Stimulated activated effector memory CD8-positive, alpha-beta T cell treated with anti-CD3 and anti-CD28 coated beads, Interleukin-12 subunit alpha, Interleukin-12 subunit beta, amount 100 ng/mL, for 72 hours (primary cell): ENCODE measurements at regions not wholly inside any gene's neighbourhood (a gene's known extent, or its start where the extent isn't known, plus 50 kb on each side); places are given as distances from the start of the nearest gene placed in this dataset.
A peak's percentile ranks its signal among the peaks of the same experiment; 100 is the strongest.
"Not testable (repeated sequence)": the region's sequence is repeated elsewhere in the genome, so short reads cannot be mapped to it uniquely, and the experiment has no call there.

Experiments
- ATAC-seq: fragments of 150-1000 bp; cut with Tn5 transposase; 2 replicates; pipeline ENCODE4 v1.10.0; 2021
- DNase-seq, 2 donors: peaks; one replicate each; pipeline ENCODE4 v3.0.0; 2021 to 2022; ENCODE audit warnings: low spot score in 2 of 2
- H3K27ac Mint-ChIP-seq: one replicate; pipeline ENCODE4 v1.8.0; 2022; ENCODE audit warnings: mild to moderate bottlenecking, mixed read lengths
- H3K36me3 Mint-ChIP-seq: one replicate; pipeline ENCODE4 v1.8.0; 2022; ENCODE audit warnings: mild to moderate bottlenecking, mixed read lengths
- H3K4me1 Mint-ChIP-seq: one replicate; pipeline ENCODE4 v1.8.0; 2022; ENCODE audit warnings: mixed read lengths
- H3K4me3 Mint-ChIP-seq: one replicate; pipeline ENCODE4 v1.8.0; 2022; ENCODE audit warnings: mild to moderate bottlenecking, mixed read lengths
- H3K9me3 Mint-ChIP-seq: one replicate; pipeline ENCODE4 v1.8.0; 2022; ENCODE audit warnings: mixed read lengths

- H3K4me3 Mint-ChIP-seq, DNase-seq, H3K36me3 Mint-ChIP-seq, ATAC-seq, H3K4me1 Mint-ChIP-seq, H3K9me3 Mint-ChIP-seq, H3K27ac Mint-ChIP-seq: not testable (repeated sequence)
Measured at GRCh38 chr9:97145680-97146079, 106.7 kb upstream of the CTSV start.

GRCh38 chr9:97140566-97140965 lies 101.6 kb upstream of the CTSV start:
- no peak for DNase-seq
- Mint-ChIP-seq H3K9me3 (no peaks in the 10 kb centered on the region), H3K36me3 (no peaks in the 10 kb centered on the region), H3K4me1 (no peaks in the 10 kb centered on the region), H3K4me3 (no peak overlapping the region), H3K27ac (no peak overlapping the region)
- no peak for ATAC-seq

GRCh38 chr9:97136421-97136820 lies 97.5 kb upstream of the CTSV start:
- ATAC-seq (no peak), DNase-seq (no peak)
- no peak overlapping the region for H3K27ac Mint-ChIP-seq
- H3K4me3 Mint-ChIP-seq, result no peak overlapping the region
- no peaks in the 10 kb centered on the region for H3K36me3 Mint-ChIP-seq
- no peaks in the 10 kb centered on the region for H3K4me1 Mint-ChIP-seq
- H3K9me3 Mint-ChIP-seq, result no peaks in the 10 kb centered on the region

GRCh38 chr9:97133966-97134365 lies 95.0 kb upstream of the CTSV start:
- H3K4me3 Mint-ChIP-seq, H3K27ac Mint-ChIP-seq, ATAC-seq, H3K36me3 Mint-ChIP-seq, H3K4me1 Mint-ChIP-seq, H3K9me3 Mint-ChIP-seq, DNase-seq: not testable (repeated sequence)

GRCh38 chr9:97132865-97133264 lies 93.9 kb upstream of the CTSV start:
- Mint-ChIP-seq H3K4me1 (no peaks in the 10 kb centered on the region), H3K36me3 (no peaks in the 10 kb centered on the region), H3K27ac (peak overlapping the region; percentile 69), H3K9me3 (no peaks in the 10 kb centered on the region), H3K4me3 (no peak overlapping the region)
- DNase-seq, result no peak
- ATAC-seq, result no peak

- DNase-seq, H3K4me3 Mint-ChIP-seq, H3K9me3 Mint-ChIP-seq, ATAC-seq, H3K27ac Mint-ChIP-seq, H3K4me1 Mint-ChIP-seq, H3K36me3 Mint-ChIP-seq: not testable (repeated sequence)
Measured at GRCh38 chr9:97130864-97131263, 91.9 kb upstream of the CTSV start.

- ATAC-seq, H3K4me1 Mint-ChIP-seq, DNase-seq, H3K9me3 Mint-ChIP-seq, H3K36me3 Mint-ChIP-seq, H3K27ac Mint-ChIP-seq, H3K4me3 Mint-ChIP-seq: not testable (repeated sequence)
Measured at GRCh38 chr9:97130387-97130786, 91.4 kb upstream of the CTSV start.

GRCh38 chr9:97128919-97129318 lies 90.0 kb upstream of the CTSV start:
- no peak overlapping the region for H3K4me3 Mint-ChIP-seq

GRCh38 chr9:97124256-97124655 lies 85.3 kb upstream of the CTSV start:
- no peaks in the 10 kb centered on the region for H3K4me1 Mint-ChIP-seq
- DNase-seq (no peak), ATAC-seq (no peak)
- H3K4me3 Mint-ChIP-seq, result no peak overlapping the region
- H3K27ac Mint-ChIP-seq, result no peak overlapping the region
- H3K36me3 Mint-ChIP-seq, result no peaks in the 10 kb centered on the region
- H3K9me3 Mint-ChIP-seq, result peaks cover 4% of the 10 kb centered on the region

More at GRCh38 chr9:97128919-97129318, 90.0 kb upstream of the CTSV start:
- ATAC-seq (no peak), DNase-seq (no peak)
- Mint-ChIP-seq H3K4me1 (no peaks in the 10 kb centered on the region), H3K27ac (no peak overlapping the region), H3K9me3 (no peaks in the 10 kb centered on the region), H3K36me3 (no peaks in the 10 kb centered on the region)

GRCh38 chr9:97110696-97111095 lies 71.8 kb upstream of the CTSV start:
- H3K9me3 Mint-ChIP-seq, result no peaks in the 10 kb centered on the region

GRCh38 chr9:97109194-97109811 lies 70.4 kb upstream of the CTSV start:
- no peak for DNase-seq
- no peaks in the 10 kb centered on the region for H3K36me3 Mint-ChIP-seq
- H3K4me1 Mint-ChIP-seq, result no peaks in the 10 kb centered on the region
- H3K27ac Mint-ChIP-seq, result no peak overlapping the region
- no peak overlapping the region for H3K4me3 Mint-ChIP-seq
- no peaks in the 10 kb centered on the region for H3K9me3 Mint-ChIP-seq
- ATAC-seq, result peak; percentile 62

More at GRCh38 chr9:97110696-97111095, 71.8 kb upstream of the CTSV start:
- H3K4me3 Mint-ChIP-seq, result no peak overlapping the region
- no peaks in the 10 kb centered on the region for H3K36me3 Mint-ChIP-seq
- no peak for DNase-seq
- H3K4me1 Mint-ChIP-seq, result no peaks in the 10 kb centered on the region
- no peak overlapping the region for H3K27ac Mint-ChIP-seq
- no peak for ATAC-seq

- ATAC-seq, DNase-seq, H3K9me3 Mint-ChIP-seq, H3K27ac Mint-ChIP-seq, H3K4me1 Mint-ChIP-seq, H3K36me3 Mint-ChIP-seq, H3K4me3 Mint-ChIP-seq: not testable (repeated sequence)
Measured at GRCh38 chr9:97105220-97105619, 66.3 kb upstream of the CTSV start.

- ATAC-seq, H3K4me1 Mint-ChIP-seq, H3K27ac Mint-ChIP-seq: not testable (repeated sequence)
Measured at GRCh38 chr9:97103613-97104383, 64.9 kb upstream of the CTSV start.

GRCh38 chr9:97099540-97099939 lies 60.6 kb upstream of the CTSV start:
- DNase-seq, H3K36me3 Mint-ChIP-seq, H3K4me3 Mint-ChIP-seq, H3K4me1 Mint-ChIP-seq, H3K27ac Mint-ChIP-seq, H3K9me3 Mint-ChIP-seq, ATAC-seq: not testable (repeated sequence)

More at GRCh38 chr9:97103613-97104383, 64.9 kb upstream of the CTSV start:
- H3K36me3 Mint-ChIP-seq, H3K9me3 Mint-ChIP-seq, DNase-seq, H3K4me3 Mint-ChIP-seq: not testable (repeated sequence)

- ATAC-seq (no peak), DNase-seq (no peak)
- Mint-ChIP-seq H3K9me3 (no peaks in the 10 kb centered on the region), H3K27ac (no peak overlapping the region), H3K4me3 (no peak overlapping the region), H3K36me3 (no peaks in the 10 kb centered on the region), H3K4me1 (no peaks in the 10 kb centered on the region)
Measured at GRCh38 chr9:97096793-97097192, 57.9 kb upstream of the CTSV start.

- ATAC-seq, result peak; percentile 43
- H3K36me3 Mint-ChIP-seq, H3K9me3 Mint-ChIP-seq, H3K4me3 Mint-ChIP-seq, DNase-seq, H3K4me1 Mint-ChIP-seq, H3K27ac Mint-ChIP-seq: not testable (repeated sequence)
Measured at GRCh38 chr9:97089361-97089760, 50.4 kb upstream of the CTSV start.
